Iris pigment epithelial cell (primary cell): ENCODE measurements at regions not wholly inside any gene's neighbourhood (a gene's known extent, or its start where the extent isn't known, plus 50 kb on each side); places are given as distances from the start of the nearest gene placed in this dataset.
"Not testable (repeated sequence)": the region's sequence is repeated elsewhere in the genome, so short reads cannot be mapped to it uniquely, and the experiment has no call there.

Experiments used
- DNase-seq: peaks from one replicate; pipeline ENCODE4 v3.0.0-alpha.2; 2011; ENCODE audit warnings: low read depth

DNA sequence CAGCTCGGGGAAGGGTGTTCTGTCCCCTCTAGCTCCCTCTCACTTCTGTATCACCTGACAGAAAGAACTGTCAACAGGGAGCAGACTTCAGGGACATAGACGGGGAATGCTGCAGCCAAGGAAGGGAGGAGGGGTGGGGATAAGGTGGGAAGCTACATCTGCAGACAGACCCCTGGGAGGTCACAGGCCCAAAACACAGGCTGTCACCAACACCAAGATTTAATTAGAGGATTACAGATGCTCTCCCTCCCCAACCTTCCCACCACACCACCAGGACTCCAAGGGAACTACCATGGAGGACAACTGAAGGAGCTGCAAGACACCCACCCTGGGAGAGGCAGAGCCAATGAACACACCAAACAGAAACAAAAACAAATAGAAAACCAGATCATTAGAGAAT lies 425.2 kb upstream of the VSTM2A start:
- no peak for DNase-seq

GRCh38 chr7:54129035-54129434 lies 413.1 kb upstream of the VSTM2A start:
- DNase-seq = no peak

GRCh38 chr7:54141576-54141975 lies 400.6 kb upstream of the VSTM2A start:
- no peak for DNase-seq

- no peak for DNase-seq
Measured at GRCh38 chr7:54145716-54146115, 396.5 kb upstream of the VSTM2A start.

DNA sequence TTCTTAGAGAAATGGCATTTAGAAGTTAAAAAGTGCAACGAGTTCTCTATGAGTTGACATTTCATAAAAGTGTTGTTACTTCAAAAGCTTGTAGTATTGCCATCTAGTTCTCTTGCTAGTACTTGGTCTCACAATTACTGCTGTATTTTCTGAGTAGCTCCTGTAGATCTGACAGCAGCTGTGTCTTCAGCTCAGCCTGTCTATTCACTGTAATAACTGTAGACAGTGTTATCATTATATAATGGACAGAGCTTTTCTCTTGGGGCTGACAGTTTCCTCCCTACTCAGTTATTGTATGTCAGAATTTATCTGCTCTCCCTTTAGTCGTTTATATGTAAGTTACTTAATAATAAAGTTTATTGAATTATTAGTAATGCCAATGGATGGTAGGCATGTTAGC lies 388.7 kb upstream of the VSTM2A start:
- DNase-seq = no peak

DNA sequence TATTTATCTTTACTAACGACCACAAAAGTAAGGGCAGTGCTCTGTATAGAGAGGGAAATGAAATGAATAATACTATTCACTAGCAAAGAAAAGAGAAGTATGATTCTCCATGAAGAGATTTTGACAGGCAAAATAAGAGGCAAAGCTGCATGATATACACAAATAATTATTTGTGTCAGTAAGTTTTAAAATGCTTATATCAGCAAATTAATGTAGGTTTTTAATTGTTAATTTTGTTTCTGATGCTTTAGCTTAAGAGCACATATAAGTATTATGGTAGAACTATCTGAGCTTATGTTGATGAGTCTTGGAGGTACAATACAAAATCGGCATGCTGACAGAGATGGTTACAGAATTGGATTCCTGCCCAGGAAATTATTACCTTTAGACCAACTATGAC lies 383.1 kb upstream of the VSTM2A start:
- DNase-seq = no peak

DNA sequence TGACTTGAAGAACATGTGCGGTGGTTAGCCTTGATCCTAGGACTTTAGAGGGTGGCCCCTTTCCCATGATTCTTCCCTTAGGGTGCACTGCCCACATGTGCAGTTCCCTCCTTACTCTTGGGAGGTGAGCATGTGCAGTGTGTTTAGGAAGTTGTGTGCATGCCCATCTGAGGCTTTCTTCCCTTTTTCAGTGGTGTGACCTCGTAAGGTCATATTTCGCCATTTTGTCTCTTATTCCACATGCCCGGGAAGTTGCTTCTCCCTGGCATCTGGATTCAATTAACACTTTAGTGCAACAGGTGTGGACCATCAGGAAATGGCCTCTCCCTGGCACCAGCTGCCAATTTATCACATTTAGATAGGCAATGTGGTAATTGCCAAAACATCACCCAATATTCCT lies 380.6 kb upstream of the VSTM2A start:
- DNase-seq = no peak

GRCh38 chr7:54166419-54166818 lies 375.8 kb upstream of the VSTM2A start:
- DNase-seq = no peak

GRCh38 chr7:54179321-54180029 lies 362.7 kb upstream of the VSTM2A start:
- DNase-seq = no peak

DNA sequence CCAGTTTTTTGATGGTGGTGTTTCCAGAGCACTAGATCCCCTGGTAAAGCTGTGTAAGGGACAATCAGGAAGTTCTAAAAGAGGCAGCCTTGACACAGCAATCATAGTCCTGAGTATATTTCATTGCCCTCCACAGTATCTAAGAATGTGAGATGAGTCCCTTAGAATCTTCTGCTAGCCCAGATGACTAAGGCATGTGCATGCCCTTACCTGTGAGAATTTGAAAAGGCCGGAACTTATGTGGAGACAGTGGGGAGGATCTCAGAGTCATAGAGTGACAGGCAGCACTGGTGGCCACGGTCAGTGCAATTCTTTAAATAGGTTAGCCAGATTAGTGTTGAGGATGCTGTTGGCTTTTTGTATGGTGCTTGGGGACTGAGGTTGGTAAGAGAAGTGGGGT lies 361.4 kb upstream of the VSTM2A start:
- no peak for DNase-seq

DNA sequence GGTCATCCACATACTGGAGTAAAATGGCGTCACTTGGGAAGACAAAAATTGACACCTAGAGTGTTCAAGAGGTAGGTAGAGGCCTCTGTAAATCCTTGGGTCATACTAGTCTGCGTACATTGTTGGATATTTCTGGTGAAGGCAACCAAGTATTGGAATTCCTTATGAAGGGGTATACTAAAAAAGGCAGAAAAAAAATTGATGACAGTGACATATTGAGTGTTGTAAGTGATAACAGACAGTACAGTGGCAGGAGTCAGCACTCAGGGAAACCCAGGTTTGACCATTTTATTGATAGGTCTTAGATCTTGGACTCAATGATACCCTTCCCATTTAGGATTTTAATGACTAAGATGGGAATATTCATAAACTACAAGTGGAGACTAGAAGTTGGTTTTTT lies 359.1 kb upstream of the VSTM2A start:
- DNase-seq = no peak

DNA sequence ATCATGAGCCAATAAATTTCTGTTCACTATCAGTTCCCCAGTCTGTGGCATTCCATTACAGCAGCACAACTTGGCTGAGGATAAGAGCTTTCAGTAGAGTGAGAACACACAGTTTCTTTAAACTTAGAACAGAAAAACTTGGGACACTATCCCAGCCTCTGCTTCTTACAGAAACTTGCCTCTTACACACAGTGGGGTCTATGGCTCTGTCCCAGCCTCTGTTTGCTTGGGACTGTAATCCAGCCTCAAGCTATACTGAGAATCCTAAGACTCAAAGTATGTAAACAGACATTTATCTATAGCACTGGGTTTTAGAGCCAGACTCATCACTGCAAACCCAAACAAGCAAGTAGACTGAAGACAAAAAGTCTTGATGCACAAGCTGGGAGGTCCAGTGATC lies 355.8 kb upstream of the VSTM2A start:
- no peak for DNase-seq

DNA sequence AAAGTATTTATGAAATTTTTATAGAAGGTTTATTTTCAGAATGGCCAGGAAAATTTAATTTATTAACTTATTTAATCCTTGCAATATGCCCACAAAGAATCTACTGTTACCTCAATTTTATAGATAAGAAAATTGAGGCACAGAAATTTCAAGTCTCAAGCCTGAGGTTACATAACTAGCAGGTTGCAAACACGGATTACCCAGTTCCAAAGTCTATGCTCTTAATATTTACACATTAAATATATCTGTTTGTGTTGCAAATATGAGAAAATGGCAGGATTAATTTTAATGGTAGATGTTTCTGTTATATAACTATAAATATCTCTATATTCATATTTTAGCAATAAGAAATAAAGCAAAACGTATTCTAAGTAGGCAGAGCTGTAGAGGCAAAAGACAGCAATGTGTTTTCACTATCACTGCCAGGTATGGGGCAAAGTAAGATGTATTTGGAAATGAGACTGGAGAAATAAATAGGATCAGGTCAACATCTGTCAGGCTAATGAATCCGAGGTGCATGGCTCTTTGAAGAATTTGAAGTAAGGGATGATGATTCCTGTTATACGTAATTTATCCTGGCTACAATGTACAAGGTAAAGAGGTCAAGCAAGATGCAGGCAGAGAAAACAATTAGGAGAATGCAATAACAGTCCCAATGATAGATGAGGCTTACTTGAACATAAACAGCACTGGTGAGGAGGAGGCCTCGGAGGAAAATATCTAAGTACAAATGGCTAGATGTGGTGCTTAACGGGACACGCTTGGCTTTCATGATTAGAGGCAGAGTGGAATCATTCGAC lies 354.1 kb upstream of the VSTM2A start:
- no peak for DNase-seq

DNA sequence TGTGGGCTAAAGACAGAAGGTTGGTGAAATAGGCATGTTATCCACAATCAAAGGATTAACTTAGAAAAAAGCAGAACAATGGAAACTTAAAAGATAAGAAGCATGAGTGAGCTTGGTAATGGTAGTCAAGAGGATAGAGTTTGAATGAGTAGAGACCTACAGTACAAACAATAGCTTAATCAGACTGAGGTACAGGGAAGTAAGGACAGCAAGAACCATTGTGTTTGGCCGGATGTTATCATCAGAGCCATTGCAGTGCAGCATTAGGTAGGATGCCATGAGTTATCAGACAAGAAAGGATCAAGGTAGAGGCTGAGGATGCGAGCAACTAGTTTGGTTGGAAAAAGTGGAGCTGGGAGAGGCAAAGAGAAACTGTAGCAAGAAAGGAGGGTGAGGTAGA lies 353.3 kb upstream of the VSTM2A start:
- no peak for DNase-seq

- DNase-seq = no peak
Measured at GRCh38 chr7:54189330-54189729, 352.8 kb upstream of the VSTM2A start.

- no peak for DNase-seq
Measured at GRCh38 chr7:54201501-54201900, 340.7 kb upstream of the VSTM2A start.

DNA sequence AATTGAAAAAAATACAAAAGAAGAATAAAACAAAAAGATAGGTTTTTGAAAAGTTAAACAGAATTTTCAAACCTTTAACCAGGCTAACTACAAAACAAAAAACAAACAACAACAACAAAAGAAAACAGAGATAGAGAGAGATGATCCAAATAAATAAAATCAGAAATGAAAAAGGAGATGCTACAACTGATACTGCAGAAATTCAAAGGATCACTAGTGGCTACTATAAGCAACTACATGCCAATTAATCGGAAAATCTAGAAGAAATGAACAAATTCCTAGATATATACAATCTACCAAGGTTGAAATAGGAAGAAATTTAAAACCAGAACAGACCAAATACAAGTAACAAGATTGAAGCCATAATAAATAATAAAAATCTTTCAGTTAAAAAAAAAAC lies 326.8 kb upstream of the VSTM2A start:
- DNase-seq = no peak

DNA sequence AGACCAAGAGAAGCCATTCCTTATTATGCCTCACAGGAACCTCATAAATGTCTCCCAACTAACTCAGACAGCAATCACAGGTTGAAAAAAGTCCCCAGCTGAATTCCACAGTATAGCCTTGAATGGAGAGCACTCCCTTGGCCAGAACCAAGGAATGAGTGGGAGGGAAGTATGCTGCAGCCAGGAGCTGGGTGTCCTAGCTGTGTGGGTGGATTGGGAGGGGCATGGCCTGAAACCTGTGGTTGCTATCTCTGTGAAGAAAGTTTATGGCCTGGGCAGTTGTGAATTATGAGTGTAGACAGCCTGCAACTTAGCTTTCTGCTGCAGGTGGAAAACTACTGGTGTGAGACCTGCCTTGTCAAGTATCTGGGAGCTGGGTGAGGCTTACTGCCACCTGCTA lies 316.1 kb upstream of the VSTM2A start:
- DNase-seq = not testable (repeated sequence)

- no peak for DNase-seq
Measured at GRCh38 chr7:54242776-54243175, 299.4 kb upstream of the VSTM2A start.

GRCh38 chr7:54245020-54245419 lies 297.2 kb upstream of the VSTM2A start:
- no peak for DNase-seq

- no peak for DNase-seq
Measured at GRCh38 chr7:54249686-54250085, 292.5 kb upstream of the VSTM2A start.

DNA sequence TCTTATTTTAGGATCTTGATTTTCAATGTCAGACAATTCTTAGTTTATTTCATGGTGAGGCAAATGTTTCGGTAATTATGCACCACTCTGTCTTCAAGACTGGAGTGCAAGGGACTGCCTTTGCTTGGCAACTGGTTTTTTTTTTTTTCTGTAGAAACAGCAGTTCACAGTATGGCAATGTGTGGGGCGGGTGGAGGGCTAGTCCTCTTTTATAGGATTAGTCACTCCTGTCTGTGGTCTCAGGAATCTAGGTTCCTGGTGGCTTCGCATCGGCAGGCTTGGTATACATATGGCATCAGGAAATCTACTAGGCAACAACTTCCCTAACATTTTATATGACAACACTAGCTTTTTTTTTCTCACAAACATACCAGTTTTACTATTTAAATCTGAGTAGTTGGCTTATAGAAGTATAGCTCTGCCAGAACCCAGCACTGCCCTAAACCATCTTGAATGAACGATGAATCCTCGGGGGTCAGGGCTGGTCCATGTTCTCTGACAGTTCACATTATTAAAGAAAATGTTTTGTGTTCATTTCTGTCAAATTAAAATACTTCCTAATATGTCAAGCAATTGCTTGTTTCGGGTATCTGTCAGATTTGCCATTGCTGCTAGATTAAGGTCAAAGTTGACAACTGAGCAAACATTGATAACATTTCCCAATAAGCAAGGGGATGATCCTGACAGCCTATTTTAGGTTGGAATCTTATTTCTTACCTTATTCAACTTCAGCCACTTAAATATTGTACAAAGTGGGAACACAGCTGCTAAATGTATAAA lies 289.7 kb upstream of the VSTM2A start:
- DNase-seq = no peak

DNA sequence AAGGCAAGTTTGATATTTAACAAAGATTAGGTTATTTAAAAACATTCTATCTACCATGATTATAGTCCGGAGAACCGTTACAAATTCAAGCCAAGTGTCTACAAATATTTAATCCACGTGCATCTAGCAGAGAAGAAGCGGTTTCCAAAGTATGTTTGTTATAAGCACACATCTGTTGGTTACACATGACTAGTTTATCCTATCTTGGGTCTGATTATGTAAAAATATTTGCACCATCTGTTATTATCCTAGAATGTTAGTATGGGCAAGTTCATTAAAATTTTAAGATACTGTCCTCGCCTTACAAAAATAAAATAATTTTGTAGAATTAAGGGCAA lies 289.2 kb upstream of the VSTM2A start:
- no peak for DNase-seq
